IMR-90 (cell line): ENCODE measurements at regions not wholly inside any gene's neighbourhood (a gene's known extent, or its start where the extent isn't known, plus 50 kb on each side); places are given as distances from the start of the nearest gene placed in this dataset.

Source experiments
- ATAC-seq: fragments of 200-7000 bp; cut with Tn5 transposase; 2 replicates; pipeline ENCODE4 v1.9.1; 2020; ENCODE audit warnings: low read depth, mild to moderate bottlenecking, moderate library complexity
- BruUV-seq: library from RNA; stranded (reverse); fragments of 400-500 nt; replicated peaks from 2 replicates; lab custom pipeline; 2021; lab: Mats Ljungman, UMichigan
- CTCF ChIA-PET: fragments of 300-600 bp; formaldehyde crosslinking; extraction: SDS; loops from one replicate; lab custom pipeline; 2021; ENCODE audit warnings: antibody characterized with exemption; lab: Yijun Ruan, JAX
- POLR2A ChIA-PET: fragments of 300-600 bp; sonication (Branson Sonifier 250); formaldehyde crosslinking; loops from one replicate; lab custom pipeline; 2022; ENCODE audit warnings: antibody characterized with exemption; ENCODE audit not compliant: unreplicated experiment; lab: Charles Lee
- DNase-seq: peaks from one replicate; pipeline ENCODE4 v3.0.0; 2013
- H2AFZ ChIP-seq: replicated peaks from 2 replicates; pipeline ENCODE3; 2013; ENCODE audit warnings: low read length, mild to moderate bottlenecking; ENCODE audit not compliant: poor library complexity
- H2AK5ac ChIP-seq: 2 replicates; pipeline ENCODE4 v1.6.1; 2013; ENCODE audit warnings: low read depth, low read length, inconsistent platforms
- H2AK9ac ChIP-seq: replicated peaks from 2 replicates; pipeline ENCODE3; 2013; ENCODE audit warnings: mild to moderate bottlenecking, low read depth, low read length, moderate library complexity; ENCODE audit not compliant: poor library complexity
- H2BK120ac ChIP-seq: 2 replicates; pipeline ENCODE4 v1.6.1; 2013; ENCODE audit warnings: low read depth, low read length, inconsistent platforms
- H2BK15ac ChIP-seq: 3 replicates; pipeline ENCODE4 v1.6.1; 2013; ENCODE audit warnings: low read depth, low read length, inconsistent platforms
- H2BK20ac ChIP-seq: 2 replicates; pipeline ENCODE4 v1.6.1; 2013; ENCODE audit warnings: low read depth, mild to moderate bottlenecking, inconsistent platforms, low read length, moderate library complexity
- H2BK5ac ChIP-seq: 2 replicates; pipeline ENCODE4 v1.6.1; 2013; ENCODE audit warnings: mild to moderate bottlenecking, low read depth, low read length, inconsistent platforms; ENCODE audit not compliant: poor library complexity, severe bottlenecking
- H3K14ac ChIP-seq: replicated peaks from 2 replicates; pipeline ENCODE4 v1.6.1; 2013; ENCODE audit warnings: low read depth, low read length, inconsistent platforms
- H3K18ac ChIP-seq: 2 replicates; pipeline ENCODE4 v1.6.1; 2013; ENCODE audit warnings: low read depth, low read length, control low read depth
- H3K23ac ChIP-seq: 2 replicates; pipeline ENCODE4 v1.6.1; 2013; ENCODE audit warnings: low read depth, low read length, inconsistent platforms
- H3K27ac ChIP-seq: 2 replicates; pipeline ENCODE4 v1.5.1; 2013; ENCODE audit warnings: mild to moderate bottlenecking, control low read depth, low read length; ENCODE audit not compliant: insufficient read depth
- H3K27me3 ChIP-seq: 2 replicates; pipeline ENCODE4 v1.6.1; 2013; ENCODE audit warnings: low read length; ENCODE audit not compliant: control insufficient read depth, insufficient read depth
- H3K36me3 ChIP-seq: 2 replicates; pipeline ENCODE4 v1.6.1; 2013; ENCODE audit warnings: low read length, mixed read lengths; ENCODE audit not compliant: control insufficient read depth, insufficient read depth
- H3K4ac ChIP-seq: 2 replicates; pipeline ENCODE4 v1.6.1; 2013; ENCODE audit warnings: low read depth, low read length, inconsistent platforms
- H3K4me1 ChIP-seq: 2 replicates; pipeline ENCODE4 v1.6.1; 2013; ENCODE audit warnings: low read length, mixed read lengths; ENCODE audit not compliant: control insufficient read depth, insufficient read depth
- H3K4me2 ChIP-seq: 2 replicates; pipeline ENCODE4 v1.6.1; 2013; ENCODE audit warnings: low read depth, mild to moderate bottlenecking, control low read depth, low read length, moderate library complexity
- H3K4me3 ChIP-seq: 2 replicates; pipeline ENCODE4 v1.5.1; 2013; ENCODE audit warnings: low read depth, mild to moderate bottlenecking, control low read depth, low read length, moderate library complexity; ENCODE audit not compliant: insufficient read depth
- H3K56ac ChIP-seq: 2 replicates; pipeline ENCODE4 v1.6.1; 2013; ENCODE audit warnings: low read length, inconsistent platforms; ENCODE audit not compliant: insufficient read depth; ENCODE audit errors: extremely low read depth
- H3K79me1 ChIP-seq, 2 experiments: 2 replicates each; pipeline ENCODE4 v1.6.1; 2013; ENCODE audit warnings: low read length in 2 of 2, inconsistent platforms in 1 of 2, low read depth in 1 of 2
- H3K9ac ChIP-seq: 2 replicates; pipeline ENCODE4 v1.6.1; 2013; ENCODE audit warnings: low read depth, low read length, control low read depth
- H3K9me1 ChIP-seq: 2 replicates; pipeline ENCODE4 v1.6.1; 2013; ENCODE audit warnings: low read length, inconsistent platforms; ENCODE audit not compliant: insufficient read depth
- H3K9me3 ChIP-seq: 2 replicates; pipeline ENCODE4 v1.6.1; 2013; ENCODE audit warnings: low read length; ENCODE audit not compliant: control insufficient read depth, insufficient read depth
- H4K20me1 ChIP-seq: 2 replicates; pipeline ENCODE4 v1.6.1; 2013; ENCODE audit warnings: low read length, inconsistent platforms; ENCODE audit not compliant: insufficient read depth
- H4K5ac ChIP-seq: 2 replicates; pipeline ENCODE4 v1.6.1; 2013; ENCODE audit warnings: mild to moderate bottlenecking, low read depth, low read length, control low read depth
- H4K8ac ChIP-seq, 2 experiments: 2 replicates each; pipeline ENCODE4 v1.6.1; 2013; ENCODE audit warnings: low read depth in 2 of 2, low read length in 2 of 2, control low read depth in 1 of 2, inconsistent platforms in 1 of 2
- H4K91ac ChIP-seq: 2 replicates; pipeline ENCODE4 v1.6.1; 2013; ENCODE audit warnings: low read depth, low read length, inconsistent platforms; ENCODE audit not compliant: insufficient read depth
- BHLHE40 ChIP-seq: fragments of 150-350 bp; IDR thresholded peaks from 2 replicates; pipeline ENCODE4 v1.6.1; 2016; ENCODE audit warnings: mild to moderate bottlenecking, low read depth, low read length
- CEBPB ChIP-seq: IDR thresholded peaks from 2 replicates; pipeline ENCODE4 v1.6.1; 2012; ENCODE audit warnings: low read depth, low read length, improper control_type of control experiment
- CHD1 ChIP-seq: IDR thresholded peaks from 2 replicates; pipeline ENCODE4 v1.6.1; 2012; ENCODE audit warnings: low read depth, low read length, improper control_type of control experiment
- FOS ChIP-seq: fragments of 150-350 bp; IDR thresholded peaks from 2 replicates; pipeline ENCODE4 v1.6.1; 2016; ENCODE audit warnings: low read depth, low read length
- MAFK ChIP-seq: IDR thresholded peaks from 2 replicates; pipeline ENCODE4 v1.6.1; 2012; ENCODE audit warnings: low read depth, low read length, improper control_type of control experiment
- MAZ ChIP-seq: IDR thresholded peaks from 2 replicates; pipeline ENCODE4 v1.6.1; 2012; ENCODE audit warnings: low read depth, mild to moderate bottlenecking, low read length, improper control_type of control experiment, moderate library complexity, borderline replicate concordance
- MXI1 ChIP-seq: IDR thresholded peaks from 2 replicates; pipeline ENCODE4 v1.6.1; 2012; ENCODE audit warnings: low read depth, mild to moderate bottlenecking, low read length, moderate library complexity, borderline replicate concordance
- NFE2L2 ChIP-seq: fragments of 150-350 bp; IDR thresholded peaks from 2 replicates; pipeline ENCODE4 v1.6.1; 2016; ENCODE audit warnings: low read depth, mild to moderate bottlenecking, low read length
- POLR2A ChIP-seq: IDR thresholded peaks from 2 replicates; pipeline ENCODE4 v1.6.1; 2012; ENCODE audit warnings: mild to moderate bottlenecking, low read depth, low read length
- RAD21 ChIP-seq: IDR thresholded peaks from 2 replicates; pipeline ENCODE4 v1.6.1; 2012; ENCODE audit warnings: low read length, improper control_type of control experiment
- RCOR1 ChIP-seq: IDR thresholded peaks from 2 replicates; pipeline ENCODE4 v1.6.1; 2012; ENCODE audit warnings: mild to moderate bottlenecking, low read length, improper control_type of control experiment; ENCODE audit not compliant: insufficient replicate concordance
- RFX5 ChIP-seq: IDR thresholded peaks from 2 replicates; pipeline ENCODE4 v1.8.0; 2012; ENCODE audit warnings: low read depth, mild to moderate bottlenecking, low read length, moderate library complexity
- SMC3 ChIP-seq: fragments of 150-350 bp; IDR thresholded peaks from 2 replicates; pipeline ENCODE4 v1.6.1; 2016; ENCODE audit warnings: low read depth, mild to moderate bottlenecking, antibody characterized with exemption, low read length, moderate library complexity
- WGBS, 2 experiments: methylation state at CpG; one replicate each; pipeline versions ENCODE4 v1.1.5 to v1.1.7; 2013; ENCODE audit warnings: missing lambda C conversion rate in 2 of 2; ENCODE audit not compliant: insufficient read length in 1 of 2; ENCODE audit errors: extremely low coverage in 2 of 2; 5-methylcytosine and 5-hydroxymethylcytosine counted together
- dilution Hi-C: fragments of 300-500 bp; cut with HindIII; formaldehyde crosslinking; loops from one replicate; pipeline ENCODE4 v1.14.3; 2018; ENCODE audit warnings: low sequenced_read_pairs; ENCODE audit not compliant: unreplicated experiment
- in situ Hi-C: fragments of 300-500 bp; cut with MboI; formaldehyde crosslinking; loops from 3 replicates; pipeline ENCODE4 v1.14.3; 2019; ENCODE audit warnings: low sequenced_read_pairs, inconsistent platforms, mixed read lengths
- intact Hi-C: fragments of 100-400 bp; cut with micrococcal nuclease; formaldehyde crosslinking; loops from 2 replicates; pipeline ENCODE4 v1.10.0; 2022
- TF ChIP-seq, protein P1 (sequence below): fragments of 150-350 bp; IDR thresholded peaks from 2 replicates; pipeline ENCODE4 v1.6.1; 2017; ENCODE audit warnings: mild to moderate bottlenecking, antibody characterized with exemption, low read length, low read depth
- TF ChIP-seq, protein P2 (sequence below): conservative IDR thresholded peaks from 2 replicates; pipeline ENCODE4 v1.5.1; 2012; ENCODE audit warnings: mild to moderate bottlenecking, low read depth, low read length, improper control_type of control experiment
- TF ChIP-seq, protein P3 (sequence below): fragments of 150-350 bp; IDR thresholded peaks from 2 replicates; pipeline ENCODE4 v1.6.1; 2016; ENCODE audit warnings: low read depth, mild to moderate bottlenecking, low read length, moderate library complexity, borderline replicate concordance

DNA sequence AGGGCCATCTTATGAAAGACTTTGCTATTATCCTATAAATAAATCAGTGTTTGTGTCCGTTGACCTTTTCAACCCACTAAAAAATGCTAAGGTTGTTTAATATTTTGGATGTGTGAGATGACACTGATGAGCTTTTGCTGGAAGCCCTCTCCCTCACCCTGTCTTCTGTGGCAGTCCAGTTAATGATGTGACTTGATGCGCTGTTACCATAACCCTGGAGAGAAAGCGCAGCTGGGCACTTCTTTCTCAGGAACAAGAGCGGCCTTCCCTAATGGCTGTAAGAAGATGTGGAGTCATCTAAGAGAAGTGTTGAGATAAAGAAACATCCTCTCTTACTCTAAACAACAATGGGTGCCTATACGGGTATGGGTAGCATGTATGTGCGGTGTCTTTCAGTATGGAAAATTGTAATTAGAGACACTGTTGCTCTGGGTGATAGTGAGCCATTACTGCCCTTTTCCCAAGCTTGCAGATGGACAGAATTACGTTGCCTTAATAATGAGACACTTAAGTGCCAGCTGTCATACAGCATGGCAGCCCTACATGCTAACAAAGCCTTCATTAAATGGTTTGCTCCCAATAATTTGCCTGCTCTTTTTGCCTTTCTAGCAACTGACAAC lies 165.6 kb upstream of the NABP1 start:
- DNase-seq, result no peak
- H3K36me3 ChIP-seq, result no peaks in the 10 kb centered on the region
- no peak overlapping the region for H4K91ac ChIP-seq
- dilution Hi-C loops (no loop called here), intact Hi-C loops (no loop called here), in situ Hi-C loops (no loop called here)
- no peaks in the 10 kb centered on the region for H3K27me3 ChIP-seq
- H2AK5ac ChIP-seq, result no peak overlapping the region
- no peak overlapping the region for H3K9ac ChIP-seq
- no peaks in the 10 kb centered on the region for H3K79me1 ChIP-seq
- no peak overlapping the region for H4K8ac ChIP-seq
- no peak overlapping the region for H3K4ac ChIP-seq
- H2AFZ ChIP-seq, result peak overlapping the region; percentile 61
- H2BK20ac ChIP-seq, result no peak overlapping the region
- no peak overlapping the region; the same call in 1 of the 2 replicates for H3K14ac ChIP-seq
- ChIA-PET POLR2A (no interaction called here), CTCF (interaction anchor here (0.8 kb wide), 1 partner anchor 9 kb away, joined by 3 read pairs; no protein-coding TSS in a partner anchor)
- H3K27ac ChIP-seq, result no peak overlapping the region
- no peak overlapping the region for H2BK120ac ChIP-seq
- ATAC-seq, result peak; percentile 37; the same call in 1 of the 2 replicates
- TF ChIP-seq MXI1, result no peak
- TF ChIP-seq CEBPB, result no peak
- no peak for TF ChIP-seq RAD21
- no peak for TF ChIP-seq MAZ
- TF ChIP-seq, protein P1, sequence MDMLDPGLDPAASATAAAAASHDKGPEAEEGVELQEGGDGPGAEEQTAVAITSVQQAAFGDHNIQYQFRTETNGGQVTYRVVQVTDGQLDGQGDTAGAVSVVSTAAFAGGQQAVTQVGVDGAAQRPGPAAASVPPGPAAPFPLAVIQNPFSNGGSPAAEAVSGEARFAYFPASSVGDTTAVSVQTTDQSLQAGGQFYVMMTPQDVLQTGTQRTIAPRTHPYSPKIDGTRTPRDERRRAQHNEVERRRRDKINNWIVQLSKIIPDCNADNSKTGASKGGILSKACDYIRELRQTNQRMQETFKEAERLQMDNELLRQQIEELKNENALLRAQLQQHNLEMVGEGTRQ, result no peak
- no peak for TF ChIP-seq CHD1
- TF ChIP-seq RFX5, result no peak
- no peak for TF ChIP-seq NFE2L2
- TF ChIP-seq MAFK, result no peak
- no peak for TF ChIP-seq POLR2A
- TF ChIP-seq, protein P2, sequence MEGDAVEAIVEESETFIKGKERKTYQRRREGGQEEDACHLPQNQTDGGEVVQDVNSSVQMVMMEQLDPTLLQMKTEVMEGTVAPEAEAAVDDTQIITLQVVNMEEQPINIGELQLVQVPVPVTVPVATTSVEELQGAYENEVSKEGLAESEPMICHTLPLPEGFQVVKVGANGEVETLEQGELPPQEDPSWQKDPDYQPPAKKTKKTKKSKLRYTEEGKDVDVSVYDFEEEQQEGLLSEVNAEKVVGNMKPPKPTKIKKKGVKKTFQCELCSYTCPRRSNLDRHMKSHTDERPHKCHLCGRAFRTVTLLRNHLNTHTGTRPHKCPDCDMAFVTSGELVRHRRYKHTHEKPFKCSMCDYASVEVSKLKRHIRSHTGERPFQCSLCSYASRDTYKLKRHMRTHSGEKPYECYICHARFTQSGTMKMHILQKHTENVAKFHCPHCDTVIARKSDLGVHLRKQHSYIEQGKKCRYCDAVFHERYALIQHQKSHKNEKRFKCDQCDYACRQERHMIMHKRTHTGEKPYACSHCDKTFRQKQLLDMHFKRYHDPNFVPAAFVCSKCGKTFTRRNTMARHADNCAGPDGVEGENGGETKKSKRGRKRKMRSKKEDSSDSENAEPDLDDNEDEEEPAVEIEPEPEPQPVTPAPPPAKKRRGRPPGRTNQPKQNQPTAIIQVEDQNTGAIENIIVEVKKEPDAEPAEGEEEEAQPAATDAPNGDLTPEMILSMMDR, result no peak
- TF ChIP-seq RCOR1, result no peak
- TF ChIP-seq, protein P3, sequence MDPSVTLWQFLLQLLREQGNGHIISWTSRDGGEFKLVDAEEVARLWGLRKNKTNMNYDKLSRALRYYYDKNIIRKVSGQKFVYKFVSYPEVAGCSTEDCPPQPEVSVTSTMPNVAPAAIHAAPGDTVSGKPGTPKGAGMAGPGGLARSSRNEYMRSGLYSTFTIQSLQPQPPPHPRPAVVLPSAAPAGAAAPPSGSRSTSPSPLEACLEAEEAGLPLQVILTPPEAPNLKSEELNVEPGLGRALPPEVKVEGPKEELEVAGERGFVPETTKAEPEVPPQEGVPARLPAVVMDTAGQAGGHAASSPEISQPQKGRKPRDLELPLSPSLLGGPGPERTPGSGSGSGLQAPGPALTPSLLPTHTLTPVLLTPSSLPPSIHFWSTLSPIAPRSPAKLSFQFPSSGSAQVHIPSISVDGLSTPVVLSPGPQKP, result no peak
- TF ChIP-seq BHLHE40, result no peak
- no peak for TF ChIP-seq FOS
- TF ChIP-seq SMC3, result no peak
- H2BK15ac ChIP-seq, result no peak overlapping the region
- H2AK9ac ChIP-seq, result no peak overlapping the region
- H3K4me3 ChIP-seq, result no peak overlapping the region
- peaks cover 6% of the 10 kb centered on the region for H3K4me1 ChIP-seq
- H2BK5ac ChIP-seq, result no peak overlapping the region
- peak overlapping the region; percentile 23 for H3K23ac ChIP-seq
- H3K9me1 ChIP-seq, result no peaks in the 10 kb centered on the region
- H3K9me3 ChIP-seq, result no peaks in the 10 kb centered on the region
- no CpG with 5 or more reads among the region's 7 CpGs for WGBS, 2 experiments
- BruUV-seq, result no TSS peak
- H3K4me2 ChIP-seq, result no peak overlapping the region
- H4K5ac ChIP-seq, result no peak overlapping the region; the same call in 1 of the 2 replicates
- peak overlapping the region; percentile 68 for H3K18ac ChIP-seq
- no peaks in the 10 kb centered on the region for H4K20me1 ChIP-seq
- no peak overlapping the region for H3K56ac ChIP-seq
